GM12864 (cell line): ENCODE measurements at regions not wholly inside any gene's neighbourhood (a gene's known extent, or its start where the extent isn't known, plus 50 kb on each side); places are given as distances from the start of the nearest gene placed in this dataset.

Experiments
- DNase-seq: peaks from one replicate; pipeline ENCODE4 v3.0.0-alpha.2; 2011; ENCODE audit warnings: low read depth
- H3K4me3 ChIP-seq: 2 replicates; pipeline ENCODE4 v1.5.1; 2011; ENCODE audit warnings: mild to moderate bottlenecking, low read depth, low read length, control low read depth
- TF ChIP-seq, protein P1 (sequence below): IDR thresholded peaks from 2 replicates; pipeline ENCODE4 v1.5.1; 2011; ENCODE audit warnings: low read depth, mild to moderate bottlenecking, moderate library complexity, low read length, control low read depth, inconsistent platforms; ENCODE audit errors: missing control alignments

DNA sequence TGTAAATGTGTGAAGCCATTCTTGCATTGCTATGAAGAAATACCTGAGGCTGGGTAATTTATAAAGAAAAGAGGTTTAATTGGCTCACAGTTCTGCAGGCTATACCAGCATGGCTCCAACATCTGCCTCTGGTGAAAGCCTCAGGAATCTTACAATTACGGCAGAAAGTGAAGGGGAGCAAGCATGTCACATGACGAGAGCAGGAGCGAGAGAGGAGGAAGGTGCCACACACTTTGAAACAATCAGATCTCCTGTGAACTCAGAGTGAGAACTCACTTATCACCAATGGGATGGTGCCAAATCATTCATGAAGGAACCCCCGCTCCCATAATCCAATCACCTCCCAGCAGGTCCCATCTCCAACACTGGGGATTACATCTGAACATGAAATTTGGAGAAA, 213.6 kb upstream of the TSC22D2 start:
- no peak for DNase-seq
- H3K4me3 ChIP-seq: no peak overlapping the region

GRCh38 chr3:150184426-150185071, 213.9 kb upstream of the PFN2 start:
- H3K4me3 ChIP-seq: no peak overlapping the region

More for the DNA sequence above, 213.6 kb upstream of the TSC22D2 start:
- TF ChIP-seq, protein P1, sequence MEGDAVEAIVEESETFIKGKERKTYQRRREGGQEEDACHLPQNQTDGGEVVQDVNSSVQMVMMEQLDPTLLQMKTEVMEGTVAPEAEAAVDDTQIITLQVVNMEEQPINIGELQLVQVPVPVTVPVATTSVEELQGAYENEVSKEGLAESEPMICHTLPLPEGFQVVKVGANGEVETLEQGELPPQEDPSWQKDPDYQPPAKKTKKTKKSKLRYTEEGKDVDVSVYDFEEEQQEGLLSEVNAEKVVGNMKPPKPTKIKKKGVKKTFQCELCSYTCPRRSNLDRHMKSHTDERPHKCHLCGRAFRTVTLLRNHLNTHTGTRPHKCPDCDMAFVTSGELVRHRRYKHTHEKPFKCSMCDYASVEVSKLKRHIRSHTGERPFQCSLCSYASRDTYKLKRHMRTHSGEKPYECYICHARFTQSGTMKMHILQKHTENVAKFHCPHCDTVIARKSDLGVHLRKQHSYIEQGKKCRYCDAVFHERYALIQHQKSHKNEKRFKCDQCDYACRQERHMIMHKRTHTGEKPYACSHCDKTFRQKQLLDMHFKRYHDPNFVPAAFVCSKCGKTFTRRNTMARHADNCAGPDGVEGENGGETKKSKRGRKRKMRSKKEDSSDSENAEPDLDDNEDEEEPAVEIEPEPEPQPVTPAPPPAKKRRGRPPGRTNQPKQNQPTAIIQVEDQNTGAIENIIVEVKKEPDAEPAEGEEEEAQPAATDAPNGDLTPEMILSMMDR: no peak

GRCh38 chr3:150183678-150184425, 213.2 kb upstream of the PFN2 start:
- peak; percentile 18 for DNase-seq
- 0 out of 2 replicates have a peak overlapping the region, but pooled peaks have one; percentile 9 for H3K4me3 ChIP-seq
- TF ChIP-seq, protein P1: peak; percentile 73

More at GRCh38 chr3:150184426-150185071, 213.9 kb upstream of the PFN2 start:
- TF ChIP-seq, protein P1: no peak
- no peak for DNase-seq

- DNase-seq: no peak
- TF ChIP-seq, protein P1: no peak
Observed at GRCh38 chr3:150180334-150180733, 209.6 kb upstream of the PFN2 start.

DNA sequence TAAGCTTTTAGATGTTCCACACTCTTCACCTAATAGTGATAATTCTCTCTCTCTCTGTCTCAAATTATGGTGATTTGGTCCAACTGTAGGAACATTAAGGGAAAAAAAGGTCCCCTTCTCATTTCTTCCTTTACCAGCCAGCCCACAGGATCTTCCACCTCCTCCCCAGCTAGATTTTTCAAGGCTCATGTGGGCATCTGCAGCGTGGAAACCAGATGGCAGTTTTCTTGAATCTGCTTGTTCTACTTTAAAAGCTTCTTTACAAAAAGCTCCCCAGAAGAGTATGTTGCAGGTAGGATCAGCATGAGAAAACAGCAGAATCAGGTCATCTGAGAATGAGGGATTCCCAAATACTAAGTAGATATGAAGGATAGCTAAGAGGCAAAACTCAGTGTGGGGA, 208.6 kb upstream of the PFN2 start:
- DNase-seq: no peak
- no peak overlapping the region for H3K4me3 ChIP-seq
- TF ChIP-seq, protein P1: no peak

More at GRCh38 chr3:150180334-150180733, 209.6 kb upstream of the PFN2 start:
- no peak overlapping the region for H3K4me3 ChIP-seq

DNA sequence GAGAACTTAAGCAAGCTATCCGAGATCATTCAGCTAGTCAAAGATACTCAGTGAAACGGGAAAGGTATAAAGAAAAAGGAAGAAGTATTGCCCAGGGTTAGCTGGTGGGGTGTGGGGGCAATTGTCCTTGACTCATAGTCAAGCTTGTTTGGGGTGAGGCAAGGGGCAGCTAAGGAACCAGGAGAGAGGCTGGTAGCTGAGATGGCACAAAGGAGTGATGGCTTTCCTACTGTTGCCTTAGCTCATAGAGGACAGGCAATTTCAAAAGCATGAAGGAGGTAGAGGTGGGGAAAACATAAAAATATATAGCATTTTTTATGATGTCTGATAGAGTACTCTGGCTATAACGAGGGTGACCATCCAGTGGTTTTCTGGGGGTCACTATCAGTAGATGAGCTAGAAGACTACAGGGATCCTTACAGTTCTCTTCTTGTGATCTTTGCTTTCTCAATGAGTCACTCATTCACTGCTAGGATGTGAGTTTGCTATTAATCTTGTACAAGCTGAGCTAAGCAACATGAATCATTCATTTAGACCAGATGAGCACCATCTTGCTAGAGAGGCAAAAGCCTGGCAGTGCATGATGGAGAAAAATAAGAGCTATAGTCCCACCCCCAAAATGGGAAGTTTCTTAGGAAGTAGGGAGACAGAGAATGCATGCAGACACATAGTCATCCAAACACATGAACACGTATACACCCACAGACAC, 207.1 kb upstream of the PFN2 start:
- DNase-seq: no peak
- TF ChIP-seq, protein P1: no peak
- H3K4me3 ChIP-seq: no peak overlapping the region
